ENCODE measurements at regions not wholly inside any gene's neighbourhood (a gene's known extent, or its start where the extent isn't known, plus 50 kb on each side); places are given as distances from the start of the nearest gene placed in this dataset.

GRCh38 chr6:158903801-158904200 is 84.6 kb upstream of the EZR start:
- TF ChIP-seq CTCF (IDR thresholded peaks at IDR 0.05 in 2 of 3, conservative IDR thresholded peaks at IDR 0.05 in 1 of 3; ENCODE audit: borderline replicate concordance in 1 of 3, insufficient read depth in 1 of 3, low read depth in 2 of 3, low read length in 2 of 3) (no peak), MAX (IDR thresholded peaks at IDR 0.05) (no peak), RAD21 (IDR thresholded peaks at IDR 0.05; ENCODE audit: low read depth) (no peak)

Measured in HCT116 (cell line).